Kidney (tissue), 13 donors: ENCODE measurements at regions not wholly inside any gene's neighbourhood (a gene's known extent, or its start where the extent isn't known, plus 50 kb on each side); places are given as distances from the start of the nearest gene placed in this dataset.

Experiments
- DNase-seq, 5 donors: peaks; one replicate each; pipeline ENCODE4 v3.0.0-alpha.2; 2013 to 2020
- FAIRE-seq: peaks from 2 replicates; lab custom pipeline; 2012; peaks lifted over from hg19 to GRCh38; lab: Jason Lieb, UNC
- H3K27ac ChIP-seq, 2 donors: one replicate each; pipeline ENCODE4 v1.7.0; 2013; ENCODE audit warnings: low read depth in 2 of 2, low read length in 2 of 2, inconsistent platforms in 1 of 2
- H3K27me3 ChIP-seq: one replicate; pipeline ENCODE4 v1.7.1; 2013; ENCODE audit warnings: low read length, inconsistent platforms; ENCODE audit not compliant: control insufficient read depth, insufficient read depth
- H3K36me3 ChIP-seq, 3 donors: one replicate each; pipeline versions ENCODE4 v1.7.0 to v1.7.1; 2013; ENCODE audit warnings: low read length in 3 of 3, control low read depth in 1 of 3, inconsistent platforms in 1 of 3; ENCODE audit not compliant: insufficient read depth in 3 of 3, control insufficient read depth in 2 of 3
- H3K4me1 ChIP-seq, 3 donors: one replicate each; pipeline versions ENCODE4 v1.7.0 to v1.7.1; 2013; ENCODE audit warnings: low read length in 3 of 3, inconsistent platforms in 1 of 3, low read depth in 1 of 3; ENCODE audit not compliant: control insufficient read depth in 2 of 3, insufficient read depth in 2 of 3
- H3K4me3 ChIP-seq, 3 donors: one replicate each; pipeline versions ENCODE4 v1.7.0 to v1.8.1; 2013; ENCODE audit warnings: low read length in 3 of 3, control low read depth in 1 of 3, inconsistent platforms in 1 of 3
- H3K9ac ChIP-seq, 3 donors: one replicate each; pipeline versions ENCODE4 v1.7.0 to v1.7.1; 2013; ENCODE audit warnings: low read length in 3 of 3, control low read depth in 1 of 3, inconsistent platforms in 1 of 3
- H3K9me3 ChIP-seq, 3 donors: one replicate each; pipeline versions ENCODE4 v1.7.0 to v1.7.1; 2013; ENCODE audit warnings: low read length in 3 of 3, control low read depth in 1 of 3, inconsistent platforms in 1 of 3; ENCODE audit not compliant: control insufficient read depth in 2 of 3, insufficient read depth in 1 of 3
- CTCF ChIP-seq: IDR thresholded peaks from 3 replicates; pipeline ENCODE4 v1.5.1; 2012; ENCODE audit warnings: mild to moderate bottlenecking, moderate library complexity, borderline replicate concordance; ENCODE audit not compliant: insufficient read depth; ENCODE audit errors: extremely low read depth
- intact Hi-C: fragments of 100-400 bp; cut with DNase I; formaldehyde crosslinking; loops from one replicate; pipeline ENCODE4 v1.11.1; 2022
- donor health status: control.
- donor health status: control.
- donor health status: control.
- donor health status: control.
- donor health status: control.
- donor health status: DM: yes; HTN: yes; CAD: no.
- donor health status: Normal renal cell carcinoma (clear cell type).

GRCh38 chr1:186770421-186770820, 58.3 kb upstream of the PLA2G4A start:
- no peak for TF ChIP-seq CTCF
- no peaks in the 10 kb centered on the region for H3K9me3 ChIP-seq
- FAIRE-seq: no peak
- no peak overlapping the region for H3K27ac ChIP-seq
- intact Hi-C loops: no loop called here
- no peaks in the 10 kb centered on the region for H3K27me3 ChIP-seq
- H3K36me3 ChIP-seq: no peaks in the 10 kb centered on the region
- no peak overlapping the region for H3K4me3 ChIP-seq
- no peak overlapping the region for H3K9ac ChIP-seq
- DNase-seq: no peak
- no peaks in the 10 kb centered on the region for H3K4me1 ChIP-seq

- H3K36me3 ChIP-seq: no peaks in the 10 kb centered on the region
- H3K4me3 ChIP-seq: no peak overlapping the region
- H3K4me1 ChIP-seq: no peaks in the 10 kb centered on the region
- DNase-seq (no peak), FAIRE-seq (no peak)
- H3K27me3 ChIP-seq: no peaks in the 10 kb centered on the region
- intact Hi-C loops: no loop called here
- H3K9ac ChIP-seq: no peak overlapping the region
- TF ChIP-seq CTCF: no peak
- H3K9me3 ChIP-seq: no peaks in the 10 kb centered on the region
- no peak overlapping the region for H3K27ac ChIP-seq
These were observed 59.8 kb upstream of the PLA2G4A start for GRCh38 chr1:186768906-186769305.

- H3K27ac ChIP-seq: no peak overlapping the region
- no peaks in the 10 kb centered on the region for H3K27me3 ChIP-seq
- H3K36me3 ChIP-seq: no peaks in the 10 kb centered on the region
- H3K4me1 ChIP-seq: no peaks in the 10 kb centered on the region
- H3K9me3 ChIP-seq: no peaks in the 10 kb centered on the region
- intact Hi-C loops: no loop called here
- FAIRE-seq (no peak), DNase-seq (no peak)
- no peak overlapping the region for H3K4me3 ChIP-seq
- no peak overlapping the region for H3K9ac ChIP-seq
- TF ChIP-seq CTCF: no peak
These were observed 63.3 kb upstream of the PLA2G4A start for GRCh38 chr1:186765446-186765845.

GRCh38 chr1:186763107-186763506, 65.6 kb upstream of the PLA2G4A start:
- Histone ChIP-seq H3K27ac (no peak overlapping the region), H3K4me3 (no peak overlapping the region), H3K27me3 (no peaks in the 10 kb centered on the region), H3K9me3 (no peaks in the 10 kb centered on the region), H3K4me1 (no peaks in the 10 kb centered on the region), H3K9ac (no peak overlapping the region), H3K36me3 (no peaks in the 10 kb centered on the region)
- TF ChIP-seq CTCF: no peak
- DNase-seq (peak in 1 of 5 donors; percentile 3), FAIRE-seq (no peak)
- intact Hi-C loops: no loop called here
